ENCODE measurements at regions not wholly inside any gene's neighbourhood (a gene's known extent, or its start where the extent isn't known, plus 50 kb on each side); places are given as distances from the start of the nearest gene placed in this dataset.

GRCh38 chr5:158458086-158458485, 599.1 kb upstream of the CLINT1 start:
- no peak for TF ChIP-seq CTCF (conservative IDR thresholded peaks at IDR 0.05; ENCODE audit: low read length)
- TF ChIP-seq EZH2phosphoT487 (IDR thresholded peaks at IDR 0.05; ENCODE audit: borderline replicate concordance, low read depth, low read length), result no peak
